Parathyroid adenoma (tissue), 2 donors: ENCODE measurements at regions not wholly inside any gene's neighbourhood (a gene's known extent, or its start where the extent isn't known, plus 50 kb on each side); places are given as distances from the start of the nearest gene placed in this dataset.

Source experiments
- H2AFZ ChIP-seq: fragments of 300-600 bp; sonication (generic); one replicate; pipeline ENCODE4 v1.7.0; 2017; ENCODE audit warnings: antibody characterized with exemption, mild to moderate bottlenecking
- H3K27ac ChIP-seq: fragments of 300-600 bp; sonication (generic); one replicate; pipeline ENCODE4 v1.7.0; 2017
- H3K27me3 ChIP-seq: fragments of 300-600 bp; sonication (generic); one replicate; pipeline ENCODE4 v1.7.0; 2017; ENCODE audit warnings: low read length; ENCODE audit not compliant: control insufficient read depth, insufficient read depth
- H3K36me3 ChIP-seq: fragments of 300-600 bp; sonication (generic); one replicate; pipeline ENCODE4 v1.7.0; 2017; ENCODE audit warnings: low read length; ENCODE audit not compliant: control insufficient read depth, insufficient read depth
- H3K4me1 ChIP-seq: fragments of 300-600 bp; sonication (generic); one replicate; pipeline ENCODE4 v1.7.0; 2017; ENCODE audit warnings: control low read depth
- H3K4me2 ChIP-seq: fragments of 300-600 bp; sonication (generic); one replicate; pipeline ENCODE4 v1.7.0; 2017; ENCODE audit warnings: low read length
- H3K4me3 ChIP-seq: fragments of 300-600 bp; sonication (generic); one replicate; pipeline ENCODE4 v1.7.0; 2017; ENCODE audit warnings: low read depth, low read length
- H3K79me2 ChIP-seq: fragments of 300-600 bp; sonication (generic); one replicate; pipeline ENCODE4 v1.7.0; 2017; ENCODE audit warnings: control low read depth
- H3K9ac ChIP-seq: fragments of 300-600 bp; sonication (generic); one replicate; pipeline ENCODE4 v1.7.0; 2017; ENCODE audit warnings: mild to moderate bottlenecking
- H3K9me3 ChIP-seq: fragments of 300-600 bp; sonication (generic); one replicate; pipeline ENCODE4 v1.7.0; 2017; ENCODE audit warnings: low read length; ENCODE audit not compliant: control insufficient read depth
- CTCF ChIP-seq: fragments of 300-600 bp; sonication (generic); IDR thresholded peaks from one replicate; pipeline ENCODE4 v1.7.0; 2017; ENCODE audit warnings: antibody characterized with exemption, mild to moderate bottlenecking
- donor health status: primary hyperparathyroidism.

DNA sequence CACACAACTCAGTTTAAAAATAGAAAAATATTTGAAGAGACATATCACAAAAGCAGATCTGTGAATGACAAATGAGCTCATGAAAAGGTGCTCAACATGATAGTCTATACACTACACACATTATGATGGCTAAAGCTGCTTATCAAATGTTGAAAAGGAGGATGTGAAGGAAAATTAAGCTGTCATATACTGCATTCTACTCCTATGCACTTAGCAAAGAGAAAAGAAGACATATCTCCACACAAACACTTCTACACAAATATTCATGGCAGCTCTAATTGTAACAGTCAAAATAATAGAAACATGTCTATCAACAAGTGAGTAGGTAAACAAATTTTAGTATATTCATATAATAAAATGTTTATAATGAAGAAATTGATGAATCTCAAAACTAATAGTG, 540.5 kb downstream of the PLOD2 start:
- Histone ChIP-seq H3K9me3 (no peaks in the 10 kb centered on the region), H3K4me1 (no peaks in the 10 kb centered on the region), H3K4me3 (no peak overlapping the region), H3K9ac (no peak overlapping the region), H3K4me2 (no peak overlapping the region), H3K27ac (no peak overlapping the region), H3K36me3 (no peaks in the 10 kb centered on the region), H2AFZ (no peak overlapping the region), H3K79me2 (no peaks in the 10 kb centered on the region), H3K27me3 (no peaks in the 10 kb centered on the region)
- TF ChIP-seq CTCF: no peak

- H3K9me3 ChIP-seq: no peaks in the 10 kb centered on the region
- no peak overlapping the region for H3K9ac ChIP-seq
- no peak overlapping the region for H3K4me3 ChIP-seq
- no peak overlapping the region for H2AFZ ChIP-seq
- no peak for TF ChIP-seq CTCF
- H3K4me1 ChIP-seq: no peaks in the 10 kb centered on the region
- H3K27ac ChIP-seq: no peak overlapping the region
- no peaks in the 10 kb centered on the region for H3K36me3 ChIP-seq
- no peak overlapping the region for H3K4me2 ChIP-seq
- no peaks in the 10 kb centered on the region for H3K27me3 ChIP-seq
- H3K79me2 ChIP-seq: no peaks in the 10 kb centered on the region
These were observed 537.6 kb downstream of the PLOD2 start for GRCh38 chr3:145623349-145623748.

DNA sequence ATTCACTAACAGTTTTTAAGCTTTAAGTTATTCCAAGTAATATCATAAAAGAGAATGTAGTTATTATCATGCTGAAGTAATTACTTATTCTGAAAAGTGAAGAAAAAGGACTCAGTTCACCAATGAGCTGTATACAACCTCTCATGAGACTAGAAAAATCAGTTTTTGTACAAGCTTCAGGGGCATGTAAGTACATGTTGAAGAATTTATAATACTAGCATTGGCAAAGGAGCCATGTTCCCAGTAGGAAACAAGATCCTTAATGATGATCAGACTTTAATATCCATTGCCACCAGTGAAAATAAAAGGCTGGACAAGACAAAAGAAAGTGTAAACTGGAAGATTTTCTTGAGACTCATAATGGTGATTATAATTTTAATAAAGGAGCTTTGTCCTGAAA, 532.8 kb downstream of the PLOD2 start:
- Histone ChIP-seq H3K27ac (no peak overlapping the region), H3K9ac (no peak overlapping the region), H3K9me3 (no peaks in the 10 kb centered on the region), H3K4me1 (no peaks in the 10 kb centered on the region), H3K4me2 (no peak overlapping the region), H3K79me2 (no peaks in the 10 kb centered on the region), H2AFZ (no peak overlapping the region), H3K36me3 (peaks cover 4% of the 10 kb centered on the region), H3K27me3 (no peaks in the 10 kb centered on the region), H3K4me3 (no peak overlapping the region)
- TF ChIP-seq CTCF: no peak

GRCh38 chr3:145637105-145637504, 523.9 kb downstream of the PLOD2 start:
- Histone ChIP-seq H3K4me1 (no peaks in the 10 kb centered on the region), H3K36me3 (no peaks in the 10 kb centered on the region), H3K27me3 (no peaks in the 10 kb centered on the region), H3K4me3 (no peak overlapping the region), H3K79me2 (no peaks in the 10 kb centered on the region), H3K27ac (no peak overlapping the region), H3K9ac (no peak overlapping the region), H3K4me2 (no peak overlapping the region), H3K9me3 (no peaks in the 10 kb centered on the region), H2AFZ (no peak overlapping the region)
- TF ChIP-seq CTCF: no peak

DNA sequence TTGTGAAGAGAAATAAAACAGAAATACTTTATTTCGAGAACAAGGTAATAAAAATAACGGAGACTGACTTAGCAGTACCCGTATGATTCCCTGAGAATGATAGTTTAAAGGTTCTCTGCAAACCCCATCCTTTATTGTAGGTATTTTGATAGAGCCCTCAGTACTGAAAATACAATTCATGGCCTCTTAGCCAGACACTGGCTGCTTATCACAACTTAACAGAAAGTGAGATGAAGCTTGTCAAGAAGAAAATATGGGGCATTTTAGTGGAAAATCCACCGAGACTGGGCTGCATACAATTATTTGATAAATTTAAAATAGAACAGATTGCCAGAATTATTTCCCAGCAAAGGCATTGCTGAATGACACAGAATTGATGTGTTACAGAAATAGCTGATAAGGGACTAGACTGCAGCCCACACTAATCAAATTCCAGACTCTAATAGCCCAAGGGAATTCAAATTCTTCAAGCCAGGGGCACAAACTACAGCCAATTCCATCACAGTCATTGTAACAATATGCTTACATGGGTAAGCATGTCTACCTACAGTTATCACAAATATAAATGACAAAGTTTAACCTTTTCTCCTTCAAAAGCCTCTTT, 521.9 kb downstream of the PLOD2 start:
- H2AFZ ChIP-seq: no peak overlapping the region
- no peak overlapping the region for H3K4me3 ChIP-seq
- no peaks in the 10 kb centered on the region for H3K4me1 ChIP-seq
- H3K27ac ChIP-seq: no peak overlapping the region
- no peaks in the 10 kb centered on the region for H3K27me3 ChIP-seq
- H3K4me2 ChIP-seq: no peak overlapping the region
- no peaks in the 10 kb centered on the region for H3K79me2 ChIP-seq
- no peaks in the 10 kb centered on the region for H3K9me3 ChIP-seq
- H3K9ac ChIP-seq: no peak overlapping the region
- TF ChIP-seq CTCF: no peak
- no peaks in the 10 kb centered on the region for H3K36me3 ChIP-seq
